ENCODE measurements at regions not wholly inside any gene's neighbourhood (a gene's known extent, or its start where the extent isn't known, plus 50 kb on each side); places are given as distances from the start of the nearest gene placed in this dataset.
"Not testable (repeated sequence)": the region's sequence is repeated elsewhere in the genome, so short reads cannot be mapped to it uniquely, and the experiment has no call there.

DNA sequence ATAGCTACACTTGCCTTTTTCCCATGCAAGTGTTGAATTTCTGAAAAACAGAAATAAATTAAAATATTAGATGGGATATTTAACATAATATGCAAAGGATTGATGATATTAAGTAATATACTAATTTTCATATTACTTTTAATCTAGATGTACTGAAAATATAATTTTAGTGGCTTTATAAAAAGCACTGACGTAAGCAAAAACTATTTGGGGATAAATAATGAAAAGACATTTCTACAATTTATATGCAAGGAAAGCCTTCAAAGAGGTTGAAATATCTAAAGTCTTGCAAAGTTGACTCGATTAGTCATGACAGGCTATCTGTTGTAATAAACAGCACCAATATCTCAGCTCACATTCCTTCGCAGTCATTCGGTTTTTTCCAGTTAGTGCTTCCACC lies 94.9 kb upstream of the ABCB5 start:
- DNase-seq (ENCODE audit: low spot score): no peak

DNA sequence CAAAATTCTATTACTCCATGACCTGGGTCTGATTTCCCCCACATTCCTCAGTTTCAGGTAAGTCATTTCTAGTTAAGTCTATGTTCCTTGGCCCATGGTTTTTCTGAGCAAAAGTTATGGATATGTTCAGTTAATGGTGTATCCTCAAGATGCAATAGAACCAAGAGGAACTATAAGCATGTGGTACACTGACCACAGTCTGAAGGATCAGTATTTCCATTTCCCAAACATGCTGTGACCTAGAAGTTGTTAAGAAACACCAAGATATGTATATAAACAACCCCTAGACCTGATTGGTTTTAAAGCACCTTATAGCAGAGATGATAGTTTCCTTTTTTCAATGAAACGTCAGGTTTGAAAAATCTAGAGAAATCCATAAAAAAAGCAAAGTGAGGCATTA lies 94.2 kb upstream of the ABCB5 start:
- DNase-seq (ENCODE audit: low spot score): no peak

GRCh38 chr7:20529260-20529659 lies 86.2 kb upstream of the ABCB5 start:
- DNase-seq (ENCODE audit: low spot score): no peak

DNA sequence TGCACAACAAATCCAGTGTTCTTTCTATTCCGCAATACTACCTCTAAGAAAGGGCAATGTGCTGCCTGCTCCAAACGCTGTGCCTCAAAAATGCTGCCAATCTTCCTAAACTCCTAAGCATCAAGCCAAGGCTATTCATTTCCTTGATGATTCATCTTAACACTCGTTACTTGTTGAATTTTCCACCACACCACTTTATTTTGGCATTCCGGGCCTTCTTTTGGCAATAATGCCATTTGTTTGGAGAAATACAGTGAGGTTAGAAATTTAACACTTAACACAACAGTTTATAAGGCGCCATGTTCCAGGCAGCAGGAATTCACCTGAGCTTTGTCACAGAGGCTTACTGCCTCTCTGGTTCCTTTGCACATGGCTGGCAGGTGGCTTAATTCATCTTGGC lies 82.6 kb upstream of the ABCB5 start:
- no peak for DNase-seq (ENCODE audit: low spot score)

DNA sequence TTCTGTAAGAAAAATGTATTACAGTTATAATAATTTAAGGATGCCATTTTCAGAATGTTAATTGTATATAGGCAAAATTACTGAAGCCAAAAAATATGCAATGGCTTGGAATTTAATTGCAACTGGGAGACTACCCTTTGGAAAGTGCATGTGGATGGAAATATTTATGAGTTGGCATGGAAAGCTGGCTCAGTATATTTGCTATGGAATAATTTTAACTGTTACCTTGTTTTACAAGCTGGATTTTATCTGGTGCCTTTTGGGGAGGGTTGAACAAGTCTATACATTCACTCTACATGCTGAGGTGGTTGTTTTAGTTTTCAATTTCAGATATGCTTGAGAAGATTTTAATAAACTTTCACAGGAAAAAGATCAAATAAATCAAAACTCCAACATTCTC lies 80.9 kb upstream of the ABCB5 start:
- DNase-seq (ENCODE audit: low spot score): no peak

DNA sequence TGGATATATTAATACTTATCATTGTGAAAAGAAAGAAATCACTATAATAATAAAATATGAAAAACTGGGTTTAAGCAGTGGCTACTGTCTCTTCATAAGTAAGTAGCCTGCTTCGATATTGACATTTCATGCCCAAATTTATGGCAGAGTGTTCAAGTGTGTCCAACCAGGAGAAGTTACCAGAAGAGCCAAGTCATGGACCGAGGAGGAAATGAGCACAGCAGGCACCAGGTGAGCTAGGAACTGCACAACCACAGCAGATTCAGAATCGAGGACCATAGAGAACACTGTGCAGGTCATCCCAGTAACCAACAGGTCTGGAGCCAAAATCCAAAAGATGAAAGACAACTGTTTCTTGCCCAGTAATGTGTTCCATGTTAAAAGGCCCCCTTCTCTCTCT lies 79.9 kb upstream of the ABCB5 start:
- peak; percentile 32 for DNase-seq (ENCODE audit: low spot score)

GRCh38 chr7:20539201-20539600 lies 76.3 kb upstream of the ABCB5 start:
- peak; percentile 24 for DNase-seq (ENCODE audit: low spot score)

DNA sequence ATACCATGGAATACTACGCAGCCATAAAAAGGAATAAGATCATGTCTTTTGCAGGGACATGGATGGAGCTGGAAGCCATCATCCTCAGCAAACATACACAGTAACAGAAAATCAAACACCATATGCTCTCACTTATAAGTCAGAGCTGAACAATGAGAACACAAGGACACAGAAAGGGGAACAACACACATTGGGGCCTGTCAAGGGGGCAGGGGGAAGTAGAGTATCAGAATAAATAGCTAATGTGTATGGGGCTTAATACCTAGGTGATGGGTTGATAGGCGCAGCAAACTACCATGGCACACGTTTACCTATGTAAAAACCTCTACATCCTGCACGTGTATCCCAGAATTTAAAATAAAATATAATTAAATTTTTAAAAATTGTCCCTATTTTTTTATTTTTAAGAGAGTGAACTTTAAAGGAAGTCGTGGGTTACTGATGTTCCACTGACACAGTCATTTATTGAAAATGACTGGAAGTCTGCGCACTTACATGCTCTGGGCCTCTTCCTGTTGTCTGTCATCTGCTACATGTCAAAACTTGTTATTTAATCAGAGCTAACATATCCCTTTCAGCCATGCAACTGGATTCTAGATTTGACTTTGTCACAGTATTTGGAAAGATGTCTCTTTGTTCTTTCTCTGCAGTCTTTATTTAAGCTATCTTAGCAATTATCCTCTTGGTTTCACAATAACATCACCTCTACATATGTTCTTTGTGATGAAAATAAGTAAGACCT lies 73.7 kb upstream of the ABCB5 start:
- no peak for DNase-seq (ENCODE audit: low spot score)

DNA sequence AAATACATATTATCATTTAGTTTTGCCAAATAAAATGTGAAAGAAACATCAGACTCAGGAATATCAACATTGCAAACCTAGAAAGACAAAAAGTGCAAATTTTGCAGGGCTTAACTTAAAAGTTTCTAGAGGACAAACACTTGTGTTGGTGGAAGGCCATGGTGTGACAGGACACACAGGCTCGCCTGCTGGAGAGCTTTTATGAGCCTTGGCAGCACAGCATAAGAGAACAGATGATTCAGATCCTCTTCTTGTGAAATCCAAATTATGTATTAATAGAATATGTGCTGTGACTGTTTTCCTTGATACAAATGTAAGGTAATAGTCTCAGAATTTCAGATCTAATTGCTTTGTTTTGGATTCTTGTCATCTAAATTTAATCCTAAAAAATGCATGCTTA lies 72.9 kb upstream of the ABCB5 start:
- no peak for DNase-seq (ENCODE audit: low spot score)

- no peak for DNase-seq (ENCODE audit: low spot score)
These were observed 72.0 kb upstream of the ABCB5 start for GRCh38 chr7:20543500-20543899.

GRCh38 chr7:20545016-20545415 lies 70.5 kb upstream of the ABCB5 start:
- no peak for DNase-seq (ENCODE audit: low spot score)

DNA sequence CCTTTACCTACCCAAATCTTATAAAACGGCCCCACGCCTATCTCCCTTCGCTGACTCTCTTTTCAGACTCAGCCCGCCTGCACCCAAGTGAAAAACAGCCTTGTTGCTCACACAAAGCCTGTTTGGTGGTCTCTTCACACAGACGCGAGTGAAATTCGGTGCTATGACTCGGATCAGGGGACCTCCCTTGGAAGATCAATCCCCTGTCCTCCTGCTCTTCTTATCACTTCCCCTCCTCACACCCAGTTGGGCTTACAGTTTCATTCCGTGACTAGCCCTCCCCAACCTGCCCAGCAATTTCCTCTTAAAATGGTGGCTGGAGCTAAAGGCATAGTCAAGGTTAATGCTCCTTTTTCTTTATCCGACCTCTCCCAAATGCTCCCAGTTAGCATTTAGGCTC lies 68.5 kb upstream of the ABCB5 start:
- not testable (repeated sequence) for DNase-seq (ENCODE audit: low spot score)

GRCh38 chr7:20554072-20554471 lies 61.4 kb upstream of the ABCB5 start:
- DNase-seq (ENCODE audit: low spot score): no peak

DNA sequence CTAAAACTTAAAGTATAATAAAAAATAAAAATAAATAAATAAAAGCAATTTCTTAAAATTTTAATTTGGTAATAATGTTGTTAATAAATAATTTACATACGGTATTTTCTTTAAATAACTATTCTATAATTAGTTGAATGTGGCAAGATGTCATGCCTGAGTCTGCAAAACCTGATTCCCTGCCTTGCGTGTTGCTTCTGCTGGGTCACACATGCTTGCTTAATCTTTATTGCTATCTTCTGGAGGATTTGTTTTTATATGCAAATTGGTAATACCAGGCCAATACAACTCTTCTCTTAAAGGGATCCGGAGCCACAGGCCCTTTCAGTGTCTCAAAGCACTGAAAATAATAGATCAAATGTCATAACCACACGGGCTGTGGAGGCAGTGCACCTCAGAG lies 59.4 kb upstream of the ABCB5 start:
- no peak for DNase-seq (ENCODE audit: low spot score)

DNA sequence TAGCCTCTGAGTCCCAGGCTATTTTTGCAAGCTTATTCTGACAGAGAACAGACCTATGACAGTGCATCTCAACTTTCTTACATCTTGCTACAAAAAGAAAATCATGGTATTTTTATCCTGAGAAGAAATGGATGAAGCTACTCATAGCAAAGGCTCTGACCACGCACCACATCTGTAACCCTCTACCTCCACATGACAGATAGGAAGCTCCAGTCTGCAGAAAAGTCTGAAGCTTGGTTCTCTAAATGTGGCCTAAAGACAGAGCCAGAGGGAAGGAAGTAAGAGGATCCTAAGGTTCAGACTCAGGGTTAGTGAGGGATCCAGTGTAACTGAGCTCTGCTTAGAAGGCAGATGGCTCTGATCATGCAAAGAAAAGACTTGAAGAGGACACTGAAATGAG lies 58.4 kb upstream of the ABCB5 start:
- no peak for DNase-seq (ENCODE audit: low spot score)

GRCh38 chr7:20558963-20559716 lies 56.3 kb upstream of the ABCB5 start:
- DNase-seq (ENCODE audit: low spot score): no peak

- DNase-seq (ENCODE audit: low spot score): no peak
These were observed 55.6 kb upstream of the ABCB5 start for GRCh38 chr7:20559883-20560282.

- peak; percentile 23 for DNase-seq (ENCODE audit: low spot score)
These were observed 54.9 kb upstream of the ABCB5 start for GRCh38 chr7:20560325-20561180.

DNA sequence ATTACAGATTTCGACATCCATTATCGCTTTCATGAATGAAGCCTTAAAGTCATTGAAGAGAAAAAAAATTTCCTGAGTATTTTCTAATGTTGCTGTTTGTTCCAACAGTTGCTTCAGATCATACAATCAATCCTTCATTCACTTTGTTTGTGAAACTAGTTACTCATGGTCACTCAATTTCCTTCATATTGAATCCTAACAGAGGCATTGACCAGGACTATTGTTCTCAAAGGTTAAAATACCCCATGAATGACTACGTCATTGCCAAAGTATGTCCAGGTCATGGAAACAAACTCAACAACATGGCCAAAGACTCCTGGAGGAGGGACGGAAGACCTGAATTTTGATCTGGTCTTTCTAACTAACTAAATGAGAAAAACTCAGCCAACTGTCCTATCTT lies 54.0 kb upstream of the ABCB5 start:
- peak; percentile 9 for DNase-seq (ENCODE audit: low spot score)

- DNase-seq (ENCODE audit: low spot score): peak; percentile 26
These were observed 53.6 kb upstream of the ABCB5 start for GRCh38 chr7:20561908-20562307.

DNA sequence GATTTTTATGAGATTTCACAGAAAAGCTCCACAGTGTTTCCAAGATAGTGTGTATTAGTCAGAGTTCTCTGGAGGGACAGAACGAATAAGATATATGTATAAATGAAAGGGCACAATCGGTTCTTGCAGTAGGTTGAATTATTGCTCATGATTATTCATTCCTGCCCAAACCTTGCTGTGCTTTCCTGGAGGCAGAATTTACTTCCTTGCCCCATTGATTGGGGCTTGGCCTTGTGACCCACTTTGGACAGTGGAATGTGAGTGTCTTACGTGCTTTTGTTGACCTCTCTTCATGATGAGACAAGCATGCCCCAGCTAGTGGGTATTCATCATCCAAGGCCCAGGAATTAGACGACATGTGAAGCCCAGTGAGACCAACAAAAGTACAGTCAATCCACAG lies 53.0 kb upstream of the ABCB5 start:
- DNase-seq (ENCODE audit: low spot score): no peak
